ENCODE measurements at regions not wholly inside any gene's neighbourhood (a gene's known extent, or its start where the extent isn't known, plus 50 kb on each side); places are given as distances from the start of the nearest gene placed in this dataset.

- Mint-ChIP-seq H3K9me3 (ENCODE audit: unreplicated experiment) (no peaks in the 10 kb centered on the region), H3K4me1 (ENCODE audit: unreplicated experiment) (peaks cover 5% of the 10 kb centered on the region), H3K27ac (ENCODE audit: unreplicated experiment) (no peak overlapping the region), H3K4me3 (ENCODE audit: unreplicated experiment) (no peak overlapping the region), H3K27me3 (ENCODE audit: unreplicated experiment) (peaks cover 2% of the 10 kb centered on the region), H3K36me3 (ENCODE audit: low read depth, unreplicated experiment) (no peaks in the 10 kb centered on the region)
- TF ChIP-seq CTCF (IDR thresholded peaks at IDR 0.05; ENCODE audit: unreplicated experiment) = no peak
- no peak for DNase-seq (ENCODE audit: low spot score)
Observed at GRCh38 chr2:238646281-238646680, 201.6 kb upstream of the TWIST2 start.

GRCh38 chr2:238646803-238647202 is 201.1 kb upstream of the TWIST2 start:
- Mint-ChIP-seq H3K4me1 (ENCODE audit: unreplicated experiment) (peaks cover 5% of the 10 kb centered on the region), H3K36me3 (ENCODE audit: low read depth, unreplicated experiment) (no peaks in the 10 kb centered on the region), H3K9me3 (ENCODE audit: unreplicated experiment) (no peaks in the 10 kb centered on the region), H3K27ac (ENCODE audit: unreplicated experiment) (no peak overlapping the region), H3K4me3 (ENCODE audit: unreplicated experiment) (no peak overlapping the region), H3K27me3 (ENCODE audit: unreplicated experiment) (peaks cover 2% of the 10 kb centered on the region)
- no peak for TF ChIP-seq CTCF (IDR thresholded peaks at IDR 0.05; ENCODE audit: unreplicated experiment)
- DNase-seq (ENCODE audit: low spot score) = no peak

- no peak overlapping the region for H3K4me3 Mint-ChIP-seq (ENCODE audit: unreplicated experiment)
- DNase-seq (ENCODE audit: low spot score) = no peak
- H3K36me3 Mint-ChIP-seq (ENCODE audit: low read depth, unreplicated experiment) = no peaks in the 10 kb centered on the region
- H3K9me3 Mint-ChIP-seq (ENCODE audit: unreplicated experiment) = no peaks in the 10 kb centered on the region
- no peak for TF ChIP-seq CTCF (IDR thresholded peaks at IDR 0.05; ENCODE audit: unreplicated experiment)
- no peak overlapping the region for H3K27ac Mint-ChIP-seq (ENCODE audit: unreplicated experiment)
- peaks cover 6% of the 10 kb centered on the region for H3K27me3 Mint-ChIP-seq (ENCODE audit: unreplicated experiment)
- H3K4me1 Mint-ChIP-seq (ENCODE audit: unreplicated experiment) = peaks cover 9% of the 10 kb centered on the region
Observed at GRCh38 chr2:238649123-238649522, 198.8 kb upstream of the TWIST2 start.

GRCh38 chr2:238649936-238650518 is 197.9 kb upstream of the TWIST2 start:
- peaks cover 4% of the 10 kb centered on the region for H3K4me1 Mint-ChIP-seq (ENCODE audit: unreplicated experiment)
- H3K9me3 Mint-ChIP-seq (ENCODE audit: unreplicated experiment) = no peaks in the 10 kb centered on the region
- no peaks in the 10 kb centered on the region for H3K36me3 Mint-ChIP-seq (ENCODE audit: low read depth, unreplicated experiment)
- H3K27me3 Mint-ChIP-seq (ENCODE audit: unreplicated experiment) = peaks cover 6% of the 10 kb centered on the region
- H3K27ac Mint-ChIP-seq (ENCODE audit: unreplicated experiment) = no peak overlapping the region
- no peak overlapping the region for H3K4me3 Mint-ChIP-seq (ENCODE audit: unreplicated experiment)
- no peak for TF ChIP-seq CTCF (IDR thresholded peaks at IDR 0.05; ENCODE audit: unreplicated experiment)
- no peak for DNase-seq (ENCODE audit: low spot score)

GRCh38 chr2:238650536-238650935 is 197.3 kb upstream of the TWIST2 start:
- TF ChIP-seq CTCF (IDR thresholded peaks at IDR 0.05; ENCODE audit: unreplicated experiment) = no peak
- Mint-ChIP-seq H3K36me3 (ENCODE audit: low read depth, unreplicated experiment) (no peaks in the 10 kb centered on the region), H3K27ac (ENCODE audit: unreplicated experiment) (no peak overlapping the region), H3K27me3 (ENCODE audit: unreplicated experiment) (peaks cover 6% of the 10 kb centered on the region), H3K4me1 (ENCODE audit: unreplicated experiment) (peaks cover 4% of the 10 kb centered on the region), H3K4me3 (ENCODE audit: unreplicated experiment) (no peak overlapping the region), H3K9me3 (ENCODE audit: unreplicated experiment) (no peaks in the 10 kb centered on the region)
- DNase-seq (ENCODE audit: low spot score) = no peak

All from endothelial cell (in vitro differentiated cells).